NCI-H2196 (cell line): ENCODE measurements at regions not wholly inside any gene's neighbourhood (a gene's known extent, or its start where the extent isn't known, plus 50 kb on each side); places are given as distances from the start of the nearest gene placed in this dataset.
"Not testable (repeated sequence)": the region's sequence is repeated elsewhere in the genome, so short reads cannot be mapped to it uniquely, and the experiment has no call there.

Experiments
- DNase-seq: peaks from one replicate; lab custom pipeline; 2025; ENCODE audit not compliant: unreplicated experiment; lab: John Stamatoyannopoulos, UW

- DNase-seq, result no peak
These were observed 52.0 kb upstream of the CPM start for GRCh38 chr12:68984796-68985573.

- DNase-seq, result not testable (repeated sequence)
These were observed 64.6 kb upstream of the CPM start for GRCh38 chr12:68997526-68997925.

- no peak for DNase-seq
These were observed 65.1 kb upstream of the CPM start for GRCh38 chr12:68998041-68998440.

GRCh38 chr12:69000074-69000473, 67.1 kb upstream of the CPM start:
- DNase-seq, result no peak

- no peak for DNase-seq
These were observed 67.7 kb upstream of the CPM start for GRCh38 chr12:69000540-69001243.

GRCh38 chr12:69001251-69001650, 68.3 kb upstream of the CPM start:
- no peak for DNase-seq

- DNase-seq, result no peak
These were observed 70.0 kb upstream of the CPM start for GRCh38 chr12:69002969-69003368.

- DNase-seq, result no peak
These were observed 71.0 kb upstream of the CPM start for GRCh38 chr12:69003991-69004390.

- no peak for DNase-seq
These were observed 74.3 kb upstream of the CPM start for GRCh38 chr12:69007101-69007854.

GRCh38 chr12:69007855-69008351, 74.9 kb upstream of the CPM start:
- DNase-seq, result no peak

- DNase-seq, result no peak
These were observed 75.5 kb upstream of the CPM start for GRCh38 chr12:69008520-69008919.

- no peak for DNase-seq
These were observed 81.1 kb upstream of the CPM start for GRCh38 chr12:69014047-69014446.

- DNase-seq, result no peak
These were observed 82.0 kb upstream of the CPM start for GRCh38 chr12:69015017-69015416.

GRCh38 chr12:69015831-69016230, 82.9 kb upstream of the CPM start:
- no peak for DNase-seq

GRCh38 chr12:69019082-69019481, 86.1 kb upstream of the CPM start:
- DNase-seq, result no peak

- no peak for DNase-seq
These were observed 86.9 kb upstream of the CPM start for GRCh38 chr12:69019910-69020309.

- no peak for DNase-seq
These were observed 89.7 kb upstream of the CPM start for GRCh38 chr12:69022674-69023073.

- no peak for DNase-seq
These were observed 90.9 kb upstream of the CPM start for GRCh38 chr12:69023840-69024239.

- no peak for DNase-seq
These were observed 91.4 kb upstream of the CPM start for GRCh38 chr12:69024413-69024812.

GRCh38 chr12:69024907-69025306, 91.9 kb upstream of the CPM start:
- DNase-seq, result no peak

GRCh38 chr12:69026336-69026735, 93.4 kb upstream of the CPM start:
- DNase-seq, result no peak

GRCh38 chr12:69027411-69027881, 94.5 kb upstream of the CPM start:
- no peak for DNase-seq
